ENCODE measurements at regions not wholly inside any gene's neighbourhood (a gene's known extent, or its start where the extent isn't known, plus 50 kb on each side); places are given as distances from the start of the nearest gene placed in this dataset.

GRCh38 chr1:37156646-37157045, 122.3 kb upstream of the GRIK3 start:
- no TSS peak for BruUV-seq (replicated peaks)
- no peaks in the 10 kb centered on the region for H3K4me1 ChIP-seq
- no peaks in the 10 kb centered on the region for H3K9me3 ChIP-seq
- ChIA-PET POLR2A (no interaction called here), CTCF (no interaction called here)
- intact Hi-C loops (cut with micrococcal nuclease; ENCODE audit: unreplicated experiment) = no loop called here
- peak overlapping the region; percentile 47 for H3K4me3 Mint-ChIP-seq (ENCODE audit: unreplicated experiment)
- H3K36me3 ChIP-seq (ENCODE audit: control insufficient read depth, insufficient read depth, low read length) = no peaks in the 10 kb centered on the region
- H3K27me3 ChIP-seq (replicated peaks; ENCODE audit: control insufficient read depth, insufficient read depth, low read length) = no peaks in the 10 kb centered on the region
- peaks cover 14% of the 10 kb centered on the region for H3K27me3 Mint-ChIP-seq (ENCODE audit: insufficient read depth, unreplicated experiment)
- H3K4me1 Mint-ChIP-seq (ENCODE audit: low read depth, unreplicated experiment) = no peaks in the 10 kb centered on the region
- no peaks in the 10 kb centered on the region for H3K36me3 Mint-ChIP-seq (ENCODE audit: insufficient read depth, unreplicated experiment)
- no peak for TF ChIP-seq CTCF (IDR thresholded peaks at IDR 0.05; ENCODE audit: insufficient read depth in 1 of 2, low read depth in 1 of 2, low read length in 1 of 2, severe bottlenecking in 1 of 2, unreplicated experiment in 1 of 2)
- H3K9me3 Mint-ChIP-seq (ENCODE audit: unreplicated experiment) = no peaks in the 10 kb centered on the region
- H3K4me3 ChIP-seq (ENCODE audit: low read depth, low read length) = no peak overlapping the region
- no peak overlapping the region for H3K27ac Mint-ChIP-seq (ENCODE audit: unreplicated experiment)
- no peak for DNase-seq

- no TSS peak for BruUV-seq (replicated peaks)
- no peak for DNase-seq
- no peaks in the 10 kb centered on the region for H3K4me1 Mint-ChIP-seq (ENCODE audit: low read depth, unreplicated experiment)
- Histone ChIP-seq H3K4me1 (no peaks in the 10 kb centered on the region), H3K36me3 (ENCODE audit: control insufficient read depth, insufficient read depth, low read length) (no peaks in the 10 kb centered on the region), H3K27me3 (replicated peaks; ENCODE audit: control insufficient read depth, insufficient read depth, low read length) (no peaks in the 10 kb centered on the region), H3K4me3 (ENCODE audit: low read depth, low read length) (no peak overlapping the region), H3K9me3 (no peaks in the 10 kb centered on the region)
- ChIA-PET POLR2A (no interaction called here), CTCF (no interaction called here)
- TF ChIP-seq CTCF (IDR thresholded peaks at IDR 0.05; ENCODE audit: insufficient read depth in 1 of 2, low read depth in 1 of 2, low read length in 1 of 2, severe bottlenecking in 1 of 2, unreplicated experiment in 1 of 2) = no peak
- H3K36me3 Mint-ChIP-seq (ENCODE audit: insufficient read depth, unreplicated experiment) = no peaks in the 10 kb centered on the region
- H3K27me3 Mint-ChIP-seq (ENCODE audit: insufficient read depth, unreplicated experiment) = peaks cover 7% of the 10 kb centered on the region
- H3K4me3 Mint-ChIP-seq (ENCODE audit: unreplicated experiment) = no peak overlapping the region
- no peak overlapping the region for H3K27ac Mint-ChIP-seq (ENCODE audit: unreplicated experiment)
- H3K9me3 Mint-ChIP-seq (ENCODE audit: unreplicated experiment) = no peaks in the 10 kb centered on the region
- intact Hi-C loops (cut with micrococcal nuclease; ENCODE audit: unreplicated experiment) = no loop called here
These were observed 123.3 kb upstream of the GRIK3 start for GRCh38 chr1:37157634-37158033.

- no peaks in the 10 kb centered on the region for H3K9me3 ChIP-seq
- Mint-ChIP-seq H3K27me3 (ENCODE audit: insufficient read depth, unreplicated experiment) (peaks cover 7% of the 10 kb centered on the region), H3K9me3 (ENCODE audit: unreplicated experiment) (no peaks in the 10 kb centered on the region), H3K4me3 (ENCODE audit: unreplicated experiment) (no peak overlapping the region), H3K27ac (ENCODE audit: unreplicated experiment) (no peak overlapping the region), H3K4me1 (ENCODE audit: low read depth, unreplicated experiment) (no peaks in the 10 kb centered on the region), H3K36me3 (ENCODE audit: insufficient read depth, unreplicated experiment) (no peaks in the 10 kb centered on the region)
- CTCF ChIA-PET = no interaction called here
- no peaks in the 10 kb centered on the region for H3K4me1 ChIP-seq
- no peaks in the 10 kb centered on the region for H3K27me3 ChIP-seq (replicated peaks; ENCODE audit: control insufficient read depth, insufficient read depth, low read length)
- BruUV-seq (replicated peaks) = no TSS peak
- DNase-seq = no peak
- POLR2A ChIA-PET = no interaction called here
- H3K36me3 ChIP-seq (ENCODE audit: control insufficient read depth, insufficient read depth, low read length) = no peaks in the 10 kb centered on the region
- H3K4me3 ChIP-seq (ENCODE audit: low read depth, low read length) = no peak overlapping the region
- TF ChIP-seq CTCF (IDR thresholded peaks at IDR 0.05; ENCODE audit: insufficient read depth in 1 of 2, low read depth in 1 of 2, low read length in 1 of 2, severe bottlenecking in 1 of 2, unreplicated experiment in 1 of 2) = no peak
- intact Hi-C loops (cut with micrococcal nuclease; ENCODE audit: unreplicated experiment) = no loop called here
These were observed 123.9 kb upstream of the GRIK3 start for GRCh38 chr1:37158113-37158749.

All from Caco-2 (cell line).